B cell (primary cell): ENCODE measurements at regions not wholly inside any gene's neighbourhood (a gene's known extent, or its start where the extent isn't known, plus 50 kb on each side); places are given as distances from the start of the nearest gene placed in this dataset.

Experiments
- ATAC-seq: fragments of 200-7000 bp; cut with Tn5 transposase; one replicate; pipeline ENCODE4 v1.10.0; 2021; ENCODE audit warnings: low read depth, mild to moderate bottlenecking, moderate number of reproducible peaks, moderate library complexity
- CTCF ChIA-PET: fragments of 350-600 bp; sonication (Branson Sonifier 250); formaldehyde crosslinking; loops from one replicate; lab custom pipeline; 2021; ENCODE audit warnings: antibody characterized with exemption, inconsistent platforms; lab: Charles Lee
- POLR2A ChIA-PET: fragments of 350-600 bp; sonication (Branson Sonifier 250); formaldehyde crosslinking; loops from one replicate; lab custom pipeline; 2021; ENCODE audit warnings: antibody characterized with exemption; lab: Charles Lee
- DNase-seq: peaks from one replicate; pipeline ENCODE4 v3.0.0; 2013
- H2AFZ ChIP-seq: 2 replicates; pipeline ENCODE4 v1.6.1; 2012; ENCODE audit warnings: mild to moderate bottlenecking, low read depth, low read length; ENCODE audit not compliant: insufficient read depth, poor library complexity, severe bottlenecking
- H3K27ac ChIP-seq, 2 donors: 1 replicate in 1 of 2; 2 replicates in 1 of 2; pipeline ENCODE4 v1.5.1; 2012 to 2013; ENCODE audit warnings: low read length in 2 of 2, mild to moderate bottlenecking in 2 of 2, moderate library complexity in 1 of 2
- H3K27me3 ChIP-seq, 4 experiments: fragments of 200-600 bp in 1 of 4; sonication (generic) in 1 of 4; replicated peaks in 1 of 4; 1 replicate in 2 of 4; 2 replicates in 2 of 4; pipeline versions ENCODE4 v1.6.1 to v1.7.0; 2013 to 2016; ENCODE audit warnings: low read length in 3 of 4, mild to moderate bottlenecking in 2 of 4, mixed read lengths in 1 of 4, moderate library complexity in 1 of 4; ENCODE audit not compliant: insufficient read depth in 4 of 4, control insufficient read depth in 3 of 4; ENCODE audit errors: control extremely low read depth in 1 of 4
- H3K36me3 ChIP-seq, 2 experiments: replicated peaks in 1 of 2; 1 replicate in 1 of 2; 2 replicates in 1 of 2; pipeline versions ENCODE4 v1.6.1 to v1.7.1; 2013; ENCODE audit warnings: low read length in 1 of 2; ENCODE audit not compliant: insufficient read depth in 2 of 2, control insufficient read depth in 1 of 2; ENCODE audit errors: control extremely low read depth in 1 of 2, extremely low read depth in 1 of 2
- H3K4me1 ChIP-seq, 2 donors: fragments of 200-600 bp in 1 of 2; sonication (generic) in 1 of 2; 1 replicate in 1 of 2; 2 replicates in 1 of 2; pipeline versions ENCODE4 v1.5.1 to v1.6.1; 2013 to 2017; ENCODE audit warnings: low read length in 2 of 2; ENCODE audit not compliant: control insufficient read depth in 2 of 2, insufficient read depth in 2 of 2
- H3K4me2 ChIP-seq: replicated peaks from 2 replicates; pipeline ENCODE3; 2012; ENCODE audit warnings: mild to moderate bottlenecking, low read depth, low read length; ENCODE audit not compliant: poor library complexity, severe bottlenecking
- H3K4me3 ChIP-seq, 5 experiments: fragments of 200-600 bp in 1 of 5; sonication (generic) in 1 of 5; 1 replicate in 3 of 5; 2 replicates in 2 of 5; pipeline versions ENCODE4 v1.5.1 to v1.7.0; 2011 to 2016; ENCODE audit warnings: low read length in 4 of 5, mild to moderate bottlenecking in 4 of 5, low read depth in 2 of 5, control low read depth in 1 of 5, moderate library complexity in 1 of 5; ENCODE audit not compliant: insufficient read depth in 1 of 5; ENCODE audit errors: control extremely low read depth in 1 of 5, extremely low read depth in 1 of 5
- H3K79me2 ChIP-seq: fragments of 200-600 bp; sonication (generic); one replicate; pipeline ENCODE4 v1.6.0; 2016; ENCODE audit warnings: low read length; ENCODE audit not compliant: control insufficient read depth, insufficient read depth
- H3K9ac ChIP-seq: fragments of 200-600 bp; sonication (generic); 2 replicates; pipeline ENCODE4 v1.6.1; 2017; ENCODE audit warnings: mild to moderate bottlenecking, low read length, moderate library complexity
- H3K9me3 ChIP-seq, 3 donors: one replicate each; pipeline versions ENCODE4 v1.6.1 to v1.7.1; 2013; ENCODE audit warnings: low read length in 2 of 3; ENCODE audit not compliant: control insufficient read depth in 2 of 3, insufficient read depth in 1 of 3; ENCODE audit errors: control extremely low read depth in 1 of 3
- H4K20me1 ChIP-seq: 2 replicates; pipeline ENCODE4 v1.6.0; 2012; ENCODE audit warnings: mild to moderate bottlenecking, low read length; ENCODE audit not compliant: insufficient read depth, control insufficient read depth, poor library complexity, severe bottlenecking
- H3K27ac Mint-ChIP-seq: one replicate; pipeline ENCODE4 v1.8.0; 2021; ENCODE audit warnings: mixed read lengths
- H3K27me3 Mint-ChIP-seq: one replicate; pipeline ENCODE4 v1.8.0; 2021; ENCODE audit warnings: mixed read lengths
- H3K4me1 Mint-ChIP-seq: one replicate; pipeline ENCODE4 v1.8.0; 2021; ENCODE audit warnings: mixed read lengths
- H3K4me3 Mint-ChIP-seq: one replicate; pipeline ENCODE4 v1.8.0; 2021; ENCODE audit warnings: mixed read lengths
- H3K9me3 Mint-ChIP-seq: one replicate; pipeline ENCODE4 v1.8.0; 2022; ENCODE audit warnings: mixed read lengths; ENCODE audit not compliant: insufficient read depth
- CTCF ChIP-seq: fragments of 200-600 bp; IDR thresholded peaks from one replicate; pipeline ENCODE4 v1.8.0; 2022; ENCODE audit warnings: antibody characterized with exemption, mild to moderate bottlenecking
- EZH2 ChIP-seq: IDR thresholded peaks from 2 replicates; pipeline ENCODE4 v1.6.1; 2012; ENCODE audit warnings: borderline replicate concordance, low read depth, mild to moderate bottlenecking, moderate library complexity, low read length; ENCODE audit not compliant: insufficient read depth, poor library complexity, severe bottlenecking
- WGBS: methylation state at CpG from one replicate; pipeline ENCODE4 v1.1.5; 2013; ENCODE audit warnings: missing lambda C conversion rate; ENCODE audit not compliant: insufficient coverage; 5-methylcytosine and 5-hydroxymethylcytosine counted together
- intact Hi-C: fragments of 100-400 bp; cut with micrococcal nuclease; formaldehyde crosslinking; loops from one replicate; pipeline ENCODE4 v1.10.0; 2022

- no peak overlapping the region for H3K27ac Mint-ChIP-seq
- no peaks in the 10 kb centered on the region for H3K27me3 ChIP-seq
- H3K79me2 ChIP-seq = no peaks in the 10 kb centered on the region
- no peaks in the 10 kb centered on the region for H3K4me1 Mint-ChIP-seq
- H4K20me1 ChIP-seq = no peaks in the 10 kb centered on the region
- no peak overlapping the region for H2AFZ ChIP-seq
- H3K4me3 Mint-ChIP-seq = no peak overlapping the region
- H3K27ac ChIP-seq = no peak overlapping the region
- 100% methylated on average over 1 of the region's 1 CpG for WGBS
- peaks cover 0 to 3% (median 0%) of the 10 kb centered on the region in 3 donors for H3K9me3 ChIP-seq
- H3K9me3 Mint-ChIP-seq = no peaks in the 10 kb centered on the region
- TF ChIP-seq EZH2 = no peak
- no peak overlapping the region for H3K4me3 ChIP-seq
- no peak for DNase-seq
- H3K9ac ChIP-seq = no peak overlapping the region
- H3K36me3 ChIP-seq = no peaks in the 10 kb centered on the region
- CTCF ChIA-PET = no interaction called here
- no peak overlapping the region for H3K4me2 ChIP-seq
- POLR2A ChIA-PET = no interaction called here
- intact Hi-C loops = loop anchor here (10.0 kb wide), 1 partner anchor 60 kb away; no protein-coding TSS in a partner anchor
- H3K4me1 ChIP-seq = no peaks in the 10 kb centered on the region
- no peak for ATAC-seq
- no peaks in the 10 kb centered on the region for H3K27me3 Mint-ChIP-seq
Measured at GRCh38 chr7:15995027-15995426, 308.5 kb upstream of the MEOX2 start.

- H3K4me2 ChIP-seq = no peak overlapping the region
- no peaks in the 10 kb centered on the region for H3K9me3 ChIP-seq
- H3K27me3 Mint-ChIP-seq = no peaks in the 10 kb centered on the region
- intact Hi-C loops = no loop called here
- no peak overlapping the region for H3K4me3 Mint-ChIP-seq
- H3K27me3 ChIP-seq = no peaks in the 10 kb centered on the region
- H2AFZ ChIP-seq = no peak overlapping the region
- no peak overlapping the region for H3K9ac ChIP-seq
- no peaks in the 10 kb centered on the region for H3K79me2 ChIP-seq
- H3K4me1 ChIP-seq = no peaks in the 10 kb centered on the region
- DNase-seq = no peak
- no peak overlapping the region for H3K27ac Mint-ChIP-seq
- H4K20me1 ChIP-seq = no peaks in the 10 kb centered on the region
- no peak overlapping the region for H3K4me3 ChIP-seq
- no peaks in the 10 kb centered on the region for H3K4me1 Mint-ChIP-seq
- ChIA-PET POLR2A (no interaction called here), CTCF (no interaction called here)
- no peak for ATAC-seq
- no peak overlapping the region for H3K27ac ChIP-seq
- H3K9me3 Mint-ChIP-seq = no peaks in the 10 kb centered on the region
- 94% methylated on average over 2 of the region's 5 CpGs for WGBS
- TF ChIP-seq CTCF = no peak
- no peak for TF ChIP-seq EZH2
- no peaks in the 10 kb centered on the region for H3K36me3 ChIP-seq
Measured at GRCh38 chr7:15989194-15989593, 302.7 kb upstream of the MEOX2 start.
